OCI-LY1 (cell line): ENCODE measurements at regions not wholly inside any gene's neighbourhood (a gene's known extent, or its start where the extent isn't known, plus 50 kb on each side); places are given as distances from the start of the nearest gene placed in this dataset.

Experiments
- EZH2 ChIP-seq: fragments of 200-600 bp; sonication (generic), shearing (Covaris generic); IDR thresholded peaks from 2 replicates; pipeline ENCODE4 v1.8.0; 2017; ENCODE audit warnings: borderline replicate concordance, mixed run types, mild to moderate bottlenecking, antibody characterized with exemption, low read length, moderate library complexity, mixed read lengths
- TF ChIP-seq, protein P1 (sequence below): fragments of 200-600 bp; sonication (generic), shearing (Covaris generic); IDR thresholded peaks from 2 replicates; pipeline ENCODE4 v1.5.1; 2017; ENCODE audit warnings: mild to moderate bottlenecking, antibody characterized with exemption, low read length, moderate library complexity, mixed read lengths

DNA sequence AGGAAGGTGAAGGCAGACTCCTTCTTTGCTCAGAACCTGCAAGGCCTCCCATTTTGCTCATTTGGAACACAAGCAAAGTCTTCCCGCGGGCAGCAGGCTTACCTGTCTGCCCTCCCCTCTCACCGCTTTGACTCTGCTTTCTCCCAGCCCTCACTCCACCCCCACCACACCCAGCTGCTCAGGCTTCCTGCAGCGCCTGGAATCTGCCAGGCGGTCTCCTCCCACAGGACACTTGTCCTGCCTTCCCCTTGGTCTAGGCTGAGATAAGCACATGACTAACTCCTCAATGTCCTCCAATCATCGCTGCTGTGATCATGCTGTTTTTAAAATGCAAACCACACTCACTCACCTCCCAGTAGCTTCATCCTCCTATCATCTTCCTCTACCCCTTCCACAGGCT, 430.0 kb downstream of the ZNF516 start:
- TF ChIP-seq, protein P1, sequence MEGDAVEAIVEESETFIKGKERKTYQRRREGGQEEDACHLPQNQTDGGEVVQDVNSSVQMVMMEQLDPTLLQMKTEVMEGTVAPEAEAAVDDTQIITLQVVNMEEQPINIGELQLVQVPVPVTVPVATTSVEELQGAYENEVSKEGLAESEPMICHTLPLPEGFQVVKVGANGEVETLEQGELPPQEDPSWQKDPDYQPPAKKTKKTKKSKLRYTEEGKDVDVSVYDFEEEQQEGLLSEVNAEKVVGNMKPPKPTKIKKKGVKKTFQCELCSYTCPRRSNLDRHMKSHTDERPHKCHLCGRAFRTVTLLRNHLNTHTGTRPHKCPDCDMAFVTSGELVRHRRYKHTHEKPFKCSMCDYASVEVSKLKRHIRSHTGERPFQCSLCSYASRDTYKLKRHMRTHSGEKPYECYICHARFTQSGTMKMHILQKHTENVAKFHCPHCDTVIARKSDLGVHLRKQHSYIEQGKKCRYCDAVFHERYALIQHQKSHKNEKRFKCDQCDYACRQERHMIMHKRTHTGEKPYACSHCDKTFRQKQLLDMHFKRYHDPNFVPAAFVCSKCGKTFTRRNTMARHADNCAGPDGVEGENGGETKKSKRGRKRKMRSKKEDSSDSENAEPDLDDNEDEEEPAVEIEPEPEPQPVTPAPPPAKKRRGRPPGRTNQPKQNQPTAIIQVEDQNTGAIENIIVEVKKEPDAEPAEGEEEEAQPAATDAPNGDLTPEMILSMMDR, result no peak
- TF ChIP-seq EZH2, result no peak
